HepG2 (cell line): ENCODE measurements at regions not wholly inside any gene's neighbourhood (a gene's known extent, or its start where the extent isn't known, plus 50 kb on each side); places are given as distances from the start of the nearest gene placed in this dataset.

Experiments used
- ESRRA ChIP-seq: sonication (generic); formaldehyde crosslinking; IDR thresholded peaks from 2 replicates; pipeline ENCODE4 v1.5.1; 2020; ENCODE audit warnings: mild to moderate bottlenecking, low read depth, missing genetic modification reagents
- MIXL1 ChIP-seq: IDR thresholded peaks from 2 replicates; pipeline ENCODE4 v1.6.1; 2016
- TF ChIP-seq, protein P1 (sequence below): sonication (generic); formaldehyde crosslinking; IDR thresholded peaks from 2 replicates; pipeline ENCODE4 v1.9.0; 2021; ENCODE audit warnings: mild to moderate bottlenecking, missing genetic modification reagents
- TF ChIP-seq, protein P2 (sequence below): sonication (generic); formaldehyde crosslinking; IDR thresholded peaks from 2 replicates; pipeline ENCODE4 v1.4.0; 2020; ENCODE audit warnings: missing genetic modification reagents
- TF ChIP-seq, protein P3 (sequence below): sonication (generic); formaldehyde crosslinking; IDR thresholded peaks from 2 replicates; pipeline ENCODE4 v1.8.0; 2022; ENCODE audit warnings: mild to moderate bottlenecking, missing genetic modification reagents, moderate library complexity

DNA sequence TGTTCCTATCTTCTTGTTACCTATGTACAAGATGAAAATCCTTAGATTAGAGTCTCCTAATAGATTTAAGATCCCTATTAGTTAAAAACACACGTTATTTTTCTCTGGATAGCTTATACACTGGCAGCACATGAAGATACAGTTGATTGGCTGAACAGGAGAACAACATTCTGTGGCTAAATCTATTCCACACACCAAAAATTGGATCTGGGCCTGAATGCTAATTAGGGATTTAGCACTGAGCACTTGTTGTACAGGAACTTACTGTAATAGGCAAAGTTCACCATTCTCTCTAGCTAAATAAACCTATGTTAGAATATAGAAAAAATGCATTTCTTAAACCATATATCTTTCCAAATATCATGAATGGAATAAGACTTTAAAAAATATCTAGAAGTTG lies 117.1 kb upstream of the PTGFR start (continued):
- TF ChIP-seq, protein P1, sequence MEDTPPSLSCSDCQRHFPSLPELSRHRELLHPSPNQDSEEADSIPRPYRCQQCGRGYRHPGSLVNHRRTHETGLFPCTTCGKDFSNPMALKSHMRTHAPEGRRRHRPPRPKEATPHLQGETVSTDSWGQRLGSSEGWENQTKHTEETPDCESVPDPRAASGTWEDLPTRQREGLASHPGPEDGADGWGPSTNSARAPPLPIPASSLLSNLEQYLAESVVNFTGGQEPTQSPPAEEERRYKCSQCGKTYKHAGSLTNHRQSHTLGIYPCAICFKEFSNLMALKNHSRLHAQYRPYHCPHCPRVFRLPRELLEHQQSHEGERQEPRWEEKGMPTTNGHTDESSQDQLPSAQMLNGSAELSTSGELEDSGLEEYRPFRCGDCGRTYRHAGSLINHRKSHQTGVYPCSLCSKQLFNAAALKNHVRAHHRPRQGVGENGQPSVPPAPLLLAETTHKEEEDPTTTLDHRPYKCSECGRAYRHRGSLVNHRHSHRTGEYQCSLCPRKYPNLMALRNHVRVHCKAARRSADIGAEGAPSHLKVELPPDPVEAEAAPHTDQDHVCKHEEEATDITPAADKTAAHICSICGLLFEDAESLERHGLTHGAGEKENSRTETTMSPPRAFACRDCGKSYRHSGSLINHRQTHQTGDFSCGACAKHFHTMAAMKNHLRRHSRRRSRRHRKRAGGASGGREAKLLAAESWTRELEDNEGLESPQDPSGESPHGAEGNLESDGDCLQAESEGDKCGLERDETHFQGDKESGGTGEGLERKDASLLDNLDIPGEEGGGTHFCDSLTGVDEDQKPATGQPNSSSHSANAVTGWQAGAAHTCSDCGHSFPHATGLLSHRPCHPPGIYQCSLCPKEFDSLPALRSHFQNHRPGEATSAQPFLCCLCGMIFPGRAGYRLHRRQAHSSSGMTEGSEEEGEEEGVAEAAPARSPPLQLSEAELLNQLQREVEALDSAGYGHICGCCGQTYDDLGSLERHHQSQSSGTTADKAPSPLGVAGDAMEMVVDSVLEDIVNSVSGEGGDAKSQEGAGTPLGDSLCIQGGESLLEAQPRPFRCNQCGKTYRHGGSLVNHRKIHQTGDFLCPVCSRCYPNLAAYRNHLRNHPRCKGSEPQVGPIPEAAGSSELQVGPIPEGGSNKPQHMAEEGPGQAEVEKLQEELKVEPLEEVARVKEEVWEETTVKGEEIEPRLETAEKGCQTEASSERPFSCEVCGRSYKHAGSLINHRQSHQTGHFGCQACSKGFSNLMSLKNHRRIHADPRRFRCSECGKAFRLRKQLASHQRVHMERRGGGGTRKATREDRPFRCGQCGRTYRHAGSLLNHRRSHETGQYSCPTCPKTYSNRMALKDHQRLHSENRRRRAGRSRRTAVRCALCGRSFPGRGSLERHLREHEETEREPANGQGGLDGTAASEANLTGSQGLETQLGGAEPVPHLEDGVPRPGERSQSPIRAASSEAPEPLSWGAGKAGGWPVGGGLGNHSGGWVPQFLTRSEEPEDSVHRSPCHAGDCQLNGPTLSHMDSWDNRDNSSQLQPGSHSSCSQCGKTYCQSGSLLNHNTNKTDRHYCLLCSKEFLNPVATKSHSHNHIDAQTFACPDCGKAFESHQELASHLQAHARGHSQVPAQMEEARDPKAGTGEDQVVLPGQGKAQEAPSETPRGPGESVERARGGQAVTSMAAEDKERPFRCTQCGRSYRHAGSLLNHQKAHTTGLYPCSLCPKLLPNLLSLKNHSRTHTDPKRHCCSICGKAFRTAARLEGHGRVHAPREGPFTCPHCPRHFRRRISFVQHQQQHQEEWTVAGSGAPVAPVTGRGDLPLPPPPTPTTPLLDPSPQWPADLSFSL, result no peak
- TF ChIP-seq, protein P2, sequence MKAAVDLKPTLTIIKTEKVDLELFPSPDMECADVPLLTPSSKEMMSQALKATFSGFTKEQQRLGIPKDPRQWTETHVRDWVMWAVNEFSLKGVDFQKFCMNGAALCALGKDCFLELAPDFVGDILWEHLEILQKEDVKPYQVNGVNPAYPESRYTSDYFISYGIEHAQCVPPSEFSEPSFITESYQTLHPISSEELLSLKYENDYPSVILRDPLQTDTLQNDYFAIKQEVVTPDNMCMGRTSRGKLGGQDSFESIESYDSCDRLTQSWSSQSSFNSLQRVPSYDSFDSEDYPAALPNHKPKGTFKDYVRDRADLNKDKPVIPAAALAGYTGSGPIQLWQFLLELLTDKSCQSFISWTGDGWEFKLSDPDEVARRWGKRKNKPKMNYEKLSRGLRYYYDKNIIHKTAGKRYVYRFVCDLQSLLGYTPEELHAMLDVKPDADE (CRISPR knock-in tag), result no peak
- TF ChIP-seq ESRRA (CRISPR knock-in tag), result no peak
- TF ChIP-seq, protein P3, sequence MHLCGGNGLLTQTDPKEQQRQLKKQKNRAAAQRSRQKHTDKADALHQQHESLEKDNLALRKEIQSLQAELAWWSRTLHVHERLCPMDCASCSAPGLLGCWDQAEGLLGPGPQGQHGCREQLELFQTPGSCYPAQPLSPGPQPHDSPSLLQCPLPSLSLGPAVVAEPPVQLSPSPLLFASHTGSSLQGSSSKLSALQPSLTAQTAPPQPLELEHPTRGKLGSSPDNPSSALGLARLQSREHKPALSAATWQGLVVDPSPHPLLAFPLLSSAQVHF (CRISPR knock-in tag), result no peak
- no peak for TF ChIP-seq MIXL1 (CRISPR knock-in tag)
- TF ChIP-seq, all 625 proteins: peak for 0
